ENCODE measurements at regions not wholly inside any gene's neighbourhood (a gene's known extent, or its start where the extent isn't known, plus 50 kb on each side); places are given as distances from the start of the nearest gene placed in this dataset.
"Not testable (repeated sequence)": the region's sequence is repeated elsewhere in the genome, so short reads cannot be mapped to it uniquely, and the experiment has no call there.

DNA sequence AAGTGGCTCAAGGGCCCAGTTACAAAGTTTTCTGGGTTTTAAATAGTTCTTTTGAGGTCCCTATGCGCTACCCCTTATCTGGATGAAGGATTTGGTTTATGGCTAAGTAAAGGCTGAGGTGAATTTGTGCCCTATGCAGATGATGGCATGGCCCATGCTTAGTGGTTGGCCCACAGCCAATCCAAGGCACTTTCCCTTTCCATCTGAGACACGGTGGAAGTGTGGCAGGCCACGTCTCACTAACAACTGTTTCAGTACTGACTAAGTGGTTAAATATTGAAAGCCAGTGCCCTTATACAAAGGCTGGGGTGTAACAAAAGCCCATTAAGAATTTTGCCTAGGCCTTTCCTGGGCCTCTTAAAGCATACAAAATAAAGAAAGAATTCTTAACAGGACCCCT lies 260.3 kb downstream of the ZNF37A start:
- H4K8ac ChIP-seq (ENCODE audit: extremely low read depth, insufficient read depth, low read length); H3K79me1 ChIP-seq (ENCODE audit: low read depth, low read length); H3K4me1 ChIP-seq (replicated peaks in 1 of 4; ENCODE audit: control insufficient read depth in 3 of 4, insufficient read depth in 4 of 4, low read length in 3 of 4); H3K4ac ChIP-seq (replicated peaks; ENCODE audit: insufficient read length, low read depth, low read length); H3K14ac ChIP-seq (ENCODE audit: insufficient read length); DNase-seq (ENCODE audit: low read depth in 1 of 2, low spot score in 2 of 2); POLR2A ChIA-PET (ENCODE audit: partially characterized antibody); H3K79me2 ChIP-seq (ENCODE audit: control insufficient read depth in 1 of 2, insufficient read depth in 2 of 2, low read length in 2 of 2); H3K56ac ChIP-seq (replicated peaks; ENCODE audit: insufficient read length, low read depth, low read length); H2BK5ac ChIP-seq (ENCODE audit: low read depth, low read length); H3K9ac ChIP-seq (replicated peaks in 1 of 4; ENCODE audit: extremely low read depth in 1 of 4, low read depth in 3 of 4, low read length in 3 of 4); H2BK120ac ChIP-seq (replicated peaks; ENCODE audit: low read depth, low read length); H3K27ac ChIP-seq (ENCODE audit: low read depth, low read length); H3K36me3 ChIP-seq (ENCODE audit: control insufficient read depth in 2 of 4, insufficient read depth in 4 of 4, low read length in 3 of 4); H4K5ac ChIP-seq (ENCODE audit: insufficient read length, low read depth, low read length); H3K23me2 ChIP-seq (ENCODE audit: low read depth, low read length); H2AFZ ChIP-seq (ENCODE audit: low read length); H3K4me2 ChIP-seq (ENCODE audit: insufficient read depth in 1 of 2, low read depth in 2 of 2, low read length in 2 of 2); H2BK15ac ChIP-seq (ENCODE audit: low read length); H4K20me1 ChIP-seq (replicated peaks in 1 of 2; ENCODE audit: control insufficient read depth in 1 of 2, insufficient read depth in 2 of 2, low read length in 2 of 2); H2AK5ac ChIP-seq (ENCODE audit: low read depth, low read length); H3K27me3 ChIP-seq (replicated peaks in 1 of 4; ENCODE audit: control insufficient read depth in 3 of 4, extremely low read depth in 1 of 4, insufficient read depth in 3 of 4, low read length in 3 of 4); FAIRE-seq; H4K91ac ChIP-seq (replicated peaks; ENCODE audit: insufficient read length, low read length); H3K18ac ChIP-seq (ENCODE audit: extremely low read depth, low read length); CTCF ChIA-PET (ENCODE audit: partially characterized antibody); H3K4me3 ChIP-seq (ENCODE audit: extremely low read depth in 1 of 4, insufficient read depth in 2 of 4, low read depth in 3 of 4, low read length in 4 of 4); H3K23ac ChIP-seq (ENCODE audit: insufficient read length); H2BK12ac ChIP-seq (ENCODE audit: low read depth, low read length); H2BK20ac ChIP-seq (ENCODE audit: low read length): not testable (repeated sequence)
- peaks cover 6 to 35% of the 10 kb centered on the region in 2 experiments for H3K9me3 ChIP-seq (ENCODE audit: insufficient read depth in 2 of 2, low read depth in 1 of 2, low read length in 1 of 2)
- WGBS, 2 experiments (ENCODE audit: extremely low coverage in 1 of 2, insufficient coverage in 1 of 2, insufficient read length in 1 of 2, insufficient replicate concordance in 2 of 2, low coverage in 1 of 2, low lambda C conversion rate in 2 of 2, missing lambda C conversion rate in 1 of 2): 80% methylated on average over 3 of the region's 3 CpGs; no CpG with 5 or more reads in 1 of the 2 experiments

DNA sequence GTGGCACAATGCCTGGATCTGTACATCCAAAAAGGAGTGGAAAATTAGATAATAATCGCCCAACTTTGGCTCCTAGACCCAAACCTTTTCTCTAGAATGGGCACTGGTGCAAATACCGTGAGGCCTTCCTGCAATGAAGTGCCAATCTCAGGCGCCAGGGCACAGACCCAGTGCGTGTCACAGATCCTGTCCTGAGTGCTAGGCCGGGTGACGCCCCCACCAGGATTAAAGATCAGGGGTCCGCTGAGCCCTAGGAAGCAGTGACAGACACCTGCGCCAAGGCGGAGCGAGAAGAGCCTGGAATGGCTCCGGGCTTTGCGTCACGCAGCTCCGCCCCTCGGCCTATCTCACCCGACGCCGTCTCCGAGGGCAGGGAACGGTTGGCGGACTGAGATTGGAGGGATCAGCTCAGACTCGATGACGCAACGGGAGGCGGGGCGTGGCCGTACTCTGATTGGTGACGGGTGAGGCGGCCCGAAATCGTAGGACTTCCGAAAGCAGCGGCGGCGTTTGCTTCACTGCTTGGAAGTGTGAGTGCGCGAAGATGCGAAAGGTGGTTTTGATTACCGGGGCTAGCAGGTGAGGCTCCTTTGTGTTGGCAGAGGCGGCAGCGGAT lies 261.9 kb downstream of the ZNF37A start:
- H2AK5ac ChIP-seq (ENCODE audit: low read depth, low read length); H3K79me1 ChIP-seq (ENCODE audit: low read depth, low read length); H2BK15ac ChIP-seq (ENCODE audit: low read length); H2BK20ac ChIP-seq (ENCODE audit: low read length); FAIRE-seq; H3K79me2 ChIP-seq (ENCODE audit: control insufficient read depth in 1 of 2, insufficient read depth in 2 of 2, low read length in 2 of 2); H3K36me3 ChIP-seq (ENCODE audit: control insufficient read depth in 2 of 4, insufficient read depth in 4 of 4, low read length in 3 of 4); POLR2A ChIA-PET (ENCODE audit: partially characterized antibody); H3K9ac ChIP-seq (replicated peaks in 1 of 4; ENCODE audit: extremely low read depth in 1 of 4, low read depth in 3 of 4, low read length in 3 of 4); H4K5ac ChIP-seq (ENCODE audit: insufficient read length, low read depth, low read length); H3K27ac ChIP-seq (ENCODE audit: low read depth, low read length); H2BK12ac ChIP-seq (ENCODE audit: low read depth, low read length); H2BK120ac ChIP-seq (replicated peaks; ENCODE audit: low read depth, low read length); H3K56ac ChIP-seq (replicated peaks; ENCODE audit: insufficient read length, low read depth, low read length); H2AFZ ChIP-seq (ENCODE audit: low read length); H3K4me1 ChIP-seq (replicated peaks in 1 of 4; ENCODE audit: control insufficient read depth in 3 of 4, insufficient read depth in 4 of 4, low read length in 3 of 4); H4K91ac ChIP-seq (replicated peaks; ENCODE audit: insufficient read length, low read length); H3K23me2 ChIP-seq (ENCODE audit: low read depth, low read length); CTCF ChIA-PET (ENCODE audit: partially characterized antibody); H3K27me3 ChIP-seq (replicated peaks in 1 of 4; ENCODE audit: control insufficient read depth in 3 of 4, extremely low read depth in 1 of 4, insufficient read depth in 3 of 4, low read length in 3 of 4); H3K18ac ChIP-seq (ENCODE audit: extremely low read depth, low read length); H2BK5ac ChIP-seq (ENCODE audit: low read depth, low read length); H3K14ac ChIP-seq (ENCODE audit: insufficient read length); H4K20me1 ChIP-seq (replicated peaks in 1 of 2; ENCODE audit: control insufficient read depth in 1 of 2, insufficient read depth in 2 of 2, low read length in 2 of 2); H3K4ac ChIP-seq (replicated peaks; ENCODE audit: insufficient read length, low read depth, low read length); H3K23ac ChIP-seq (ENCODE audit: insufficient read length); H4K8ac ChIP-seq (ENCODE audit: extremely low read depth, insufficient read depth, low read length); H3K4me2 ChIP-seq (ENCODE audit: insufficient read depth in 1 of 2, low read depth in 2 of 2, low read length in 2 of 2): not testable (repeated sequence)
- 82% methylated on average over 20 of the region's 41 CpGs; no CpG with 5 or more reads in 1 of the 2 experiments for WGBS, 2 experiments (ENCODE audit: extremely low coverage in 1 of 2, insufficient coverage in 1 of 2, insufficient read length in 1 of 2, insufficient replicate concordance in 2 of 2, low coverage in 1 of 2, low lambda C conversion rate in 2 of 2, missing lambda C conversion rate in 1 of 2)
- H3K9me3 ChIP-seq (ENCODE audit: insufficient read depth in 2 of 2, low read depth in 1 of 2, low read length in 1 of 2): peaks cover 6 to 35% of the 10 kb centered on the region in 2 experiments
- H3K4me3 ChIP-seq (ENCODE audit: extremely low read depth in 1 of 4, insufficient read depth in 2 of 4, low read depth in 3 of 4, low read length in 4 of 4): peak overlapping the region in 2 of 4 experiments; percentile 20 to 35; a peak in 1 of 8 replicates
- DNase-seq (ENCODE audit: low read depth in 1 of 2, low spot score in 2 of 2): peak; percentile 1 to 67
